Colonic mucosa (tissue), 4 donors: ENCODE measurements at regions not wholly inside any gene's neighbourhood (a gene's known extent, or its start where the extent isn't known, plus 50 kb on each side); places are given as distances from the start of the nearest gene placed in this dataset.
A peak's percentile ranks its signal among the peaks of the same experiment; 100 is the strongest.

Experiments
- DNase-seq: peaks from one replicate; pipeline ENCODE4 v3.0.0-alpha.2; 2020
- H3K27ac ChIP-seq: fragments of 200-600 bp; one replicate; pipeline ENCODE4 v1.8.0; 2021
- H3K27me3 ChIP-seq: fragments of 200-600 bp; one replicate; pipeline ENCODE4 v1.8.0; 2021
- H3K36me3 ChIP-seq: fragments of 200-600 bp; one replicate; pipeline ENCODE4 v1.8.0; 2021
- H3K4me1 ChIP-seq: fragments of 200-600 bp; one replicate; pipeline ENCODE4 v1.8.0; 2021; ENCODE audit warnings: mild to moderate bottlenecking
- H3K4me3 ChIP-seq: fragments of 200-600 bp; one replicate; pipeline ENCODE4 v1.8.0; 2021
- H3K9ac ChIP-seq, 2 donors: one replicate each; pipeline ENCODE4 v1.7.0; 2013; ENCODE audit warnings: control low read depth in 2 of 2, low read depth in 2 of 2, low read length in 2 of 2
- H3K9me3 ChIP-seq: fragments of 200-600 bp; one replicate; pipeline ENCODE4 v1.8.0; 2021
- CTCF ChIP-seq: fragments of 200-600 bp; IDR thresholded peaks from one replicate; pipeline ENCODE4 v1.8.0; 2022; ENCODE audit warnings: antibody characterized with exemption, mild to moderate bottlenecking
- intact Hi-C: fragments of 100-400 bp; cut with DNase I; formaldehyde crosslinking; loops from one replicate; pipeline ENCODE4 v1.14.1; 2022
- donor health status: healthy.
- donor health status: DM: no; HTN: no; CAD: no.
- donor health status: DM: no; HTN: no; CAD: no.

DNA sequence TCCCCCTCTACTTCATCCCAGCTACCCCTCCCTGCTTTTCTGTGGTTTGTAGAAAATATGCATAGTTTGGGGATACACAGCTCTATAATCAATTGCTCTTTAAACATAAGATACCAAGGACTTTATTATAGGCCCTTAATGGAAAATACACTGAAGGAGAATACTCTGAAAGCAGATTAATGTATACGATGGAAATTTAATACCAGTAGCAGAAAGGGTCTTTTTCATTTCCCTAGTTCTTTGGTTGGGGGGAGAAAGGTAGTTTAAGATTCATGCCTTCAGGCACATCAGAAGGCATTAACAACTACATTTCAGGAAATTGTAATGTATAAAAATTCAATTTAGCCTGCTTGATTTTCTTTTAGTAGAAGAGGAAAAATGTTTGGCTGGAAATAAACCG, 452.9 kb upstream of the ZNF608 start:
- no peak for DNase-seq
- no peak overlapping the region for H3K27ac ChIP-seq
- H3K9ac ChIP-seq, result no peak overlapping the region
- no peaks in the 10 kb centered on the region for H3K36me3 ChIP-seq
- TF ChIP-seq CTCF, result no peak
- no peak overlapping the region for H3K4me3 ChIP-seq
- no peaks in the 10 kb centered on the region for H3K4me1 ChIP-seq
- intact Hi-C loops, result no loop called here
- no peaks in the 10 kb centered on the region for H3K9me3 ChIP-seq
- no peaks in the 10 kb centered on the region for H3K27me3 ChIP-seq

GRCh38 chr5:125199968-125200865, 453.8 kb upstream of the ZNF608 start:
- no peaks in the 10 kb centered on the region for H3K4me1 ChIP-seq
- H3K9ac ChIP-seq, result peak overlapping the region; percentile 15 to 21
- no peak for DNase-seq
- no peaks in the 10 kb centered on the region for H3K27me3 ChIP-seq
- no peaks in the 10 kb centered on the region for H3K36me3 ChIP-seq
- no peaks in the 10 kb centered on the region for H3K9me3 ChIP-seq
- intact Hi-C loops, result no loop called here
- no peak for TF ChIP-seq CTCF
- no peak overlapping the region for H3K4me3 ChIP-seq
- H3K27ac ChIP-seq, result no peak overlapping the region

DNA sequence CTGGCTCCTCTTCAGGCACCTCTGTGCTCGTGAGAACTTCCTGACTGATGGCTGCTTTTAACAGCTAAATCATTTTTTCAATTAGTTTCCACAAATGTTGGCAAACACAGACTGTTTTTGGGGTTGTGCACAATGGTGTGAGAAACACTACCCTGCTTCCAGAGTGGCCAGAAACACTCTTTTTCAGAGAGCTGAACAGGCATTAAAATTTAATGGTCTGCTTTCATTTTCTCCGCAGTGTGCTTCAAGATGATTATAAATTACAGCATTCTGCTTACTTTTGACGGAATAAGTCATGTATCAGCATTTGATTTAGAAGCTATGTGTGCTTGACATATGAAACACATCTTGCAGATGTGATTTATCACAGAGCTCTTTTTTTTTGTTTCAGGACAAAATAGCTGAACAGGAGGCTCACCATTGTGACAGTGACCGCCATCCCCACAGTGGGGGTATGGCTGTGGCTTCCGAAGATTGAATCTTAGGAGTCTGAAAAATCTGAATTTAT, 454.5 kb upstream of the ZNF608 start:
- no peaks in the 10 kb centered on the region for H3K36me3 ChIP-seq
- intact Hi-C loops, result no loop called here
- no peak for TF ChIP-seq CTCF
- H3K27ac ChIP-seq, result no peak overlapping the region
- DNase-seq, result no peak
- no peak overlapping the region for H3K4me3 ChIP-seq
- H3K27me3 ChIP-seq, result no peaks in the 10 kb centered on the region
- no peaks in the 10 kb centered on the region for H3K9me3 ChIP-seq
- H3K4me1 ChIP-seq, result no peaks in the 10 kb centered on the region
- peak overlapping the region in 1 of 2 donors; percentile 21 for H3K9ac ChIP-seq

DNA sequence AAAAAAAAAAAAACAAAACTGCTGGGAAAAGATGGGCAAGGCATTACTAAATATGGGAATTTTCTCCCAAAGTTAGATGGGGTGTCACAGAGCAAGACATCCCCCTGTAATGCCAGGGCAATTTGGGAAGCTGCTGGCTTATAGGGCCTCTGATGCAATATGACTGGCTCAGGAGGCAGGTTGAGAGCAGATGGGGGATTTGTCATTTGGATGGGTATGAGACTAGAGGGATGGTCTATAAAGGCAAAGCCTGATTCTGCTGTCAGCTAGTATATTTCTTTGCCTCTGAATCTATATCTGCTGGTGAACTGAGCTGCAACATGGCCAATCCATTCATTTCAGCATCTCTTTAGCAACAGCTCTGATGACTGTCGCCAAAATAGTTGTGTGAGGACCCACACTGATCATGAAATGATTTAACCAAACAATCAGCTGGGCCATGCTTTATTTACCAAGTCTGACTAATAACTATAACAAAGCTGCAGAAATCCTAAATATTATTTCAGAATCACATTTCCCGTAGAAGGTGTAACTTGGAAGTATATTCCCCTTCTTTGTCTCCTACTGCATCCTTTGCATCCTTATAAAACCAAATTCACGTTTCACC, 455.1 kb upstream of the ZNF608 start:
- H3K9me3 ChIP-seq, result no peaks in the 10 kb centered on the region
- no peak for TF ChIP-seq CTCF
- no peaks in the 10 kb centered on the region for H3K4me1 ChIP-seq
- no peak overlapping the region for H3K27ac ChIP-seq
- no peak overlapping the region for H3K4me3 ChIP-seq
- H3K9ac ChIP-seq, result no peak overlapping the region
- intact Hi-C loops, result no loop called here
- H3K36me3 ChIP-seq, result no peaks in the 10 kb centered on the region
- no peak for DNase-seq
- H3K27me3 ChIP-seq, result no peaks in the 10 kb centered on the region

- Histone ChIP-seq H3K27ac (no peak overlapping the region), H3K4me3 (no peak overlapping the region), H3K27me3 (no peaks in the 10 kb centered on the region), H3K9ac (no peak overlapping the region), H3K9me3 (no peaks in the 10 kb centered on the region), H3K4me1 (no peaks in the 10 kb centered on the region), H3K36me3 (no peaks in the 10 kb centered on the region)
- intact Hi-C loops, result no loop called here
- no peak for TF ChIP-seq CTCF
- no peak for DNase-seq
Observed at GRCh38 chr5:125202353-125202752, 455.9 kb upstream of the ZNF608 start.
